ENCODE measurements at regions not wholly inside any gene's neighbourhood (a gene's known extent, or its start where the extent isn't known, plus 50 kb on each side); places are given as distances from the start of the nearest gene placed in this dataset.

GRCh38 chr10:55058800-55059199, 257.8 kb upstream of the PCDH15 start:
- no peak for FAIRE-seq
- no peaks in the 10 kb centered on the region for H3K36me3 ChIP-seq (ENCODE audit: control insufficient read depth in 2 of 4, insufficient read depth in 4 of 4, low read length in 3 of 4)
- H4K5ac ChIP-seq (ENCODE audit: insufficient read length, low read depth, low read length): no peak overlapping the region
- H3K56ac ChIP-seq (replicated peaks; ENCODE audit: insufficient read length, low read depth, low read length): no peak overlapping the region
- no peak for DNase-seq (ENCODE audit: low read depth in 1 of 2, low spot score in 2 of 2)
- ChIA-PET POLR2A (ENCODE audit: partially characterized antibody) (no interaction called here), CTCF (ENCODE audit: partially characterized antibody) (interaction anchor here (0.5 kb wide), 1 partner anchor 73 kb away, joined by 3 read pairs; no protein-coding TSS in a partner anchor)
- 0 out of 2 replicates have a peak overlapping the region, but pooled peaks have one; percentile 78 for H2AFZ ChIP-seq (ENCODE audit: low read length)
- H3K9me3 ChIP-seq (ENCODE audit: insufficient read depth in 2 of 2, low read depth in 1 of 2, low read length in 1 of 2): no peaks in the 10 kb centered on the region
- no peak overlapping the region for H3K23ac ChIP-seq (ENCODE audit: insufficient read length)
- no peak overlapping the region for H3K4ac ChIP-seq (replicated peaks; ENCODE audit: insufficient read length, low read depth, low read length)
- no peaks in the 10 kb centered on the region for H3K27me3 ChIP-seq (replicated peaks in 1 of 4; ENCODE audit: control insufficient read depth in 3 of 4, extremely low read depth in 1 of 4, insufficient read depth in 3 of 4, low read length in 3 of 4)
- H3K18ac ChIP-seq (ENCODE audit: extremely low read depth, low read length): no peak overlapping the region
- H4K20me1 ChIP-seq (replicated peaks in 1 of 2; ENCODE audit: control insufficient read depth in 1 of 2, insufficient read depth in 2 of 2, low read length in 2 of 2): no peaks in the 10 kb centered on the region
- H3K4me2 ChIP-seq (ENCODE audit: insufficient read depth in 1 of 2, low read depth in 2 of 2, low read length in 2 of 2): no peak overlapping the region
- no peak overlapping the region for H2BK15ac ChIP-seq (ENCODE audit: low read length)
- no peak overlapping the region for H3K4me3 ChIP-seq (ENCODE audit: extremely low read depth in 1 of 4, insufficient read depth in 2 of 4, low read depth in 3 of 4, low read length in 4 of 4)
- no peak overlapping the region for H2BK12ac ChIP-seq (ENCODE audit: low read depth, low read length)
- no peak overlapping the region for H3K27ac ChIP-seq (ENCODE audit: low read depth, low read length)
- no peak overlapping the region for H4K91ac ChIP-seq (replicated peaks; ENCODE audit: insufficient read length, low read length)
- H3K23me2 ChIP-seq (ENCODE audit: low read depth, low read length): no peaks in the 10 kb centered on the region
- H2AK5ac ChIP-seq (ENCODE audit: low read depth, low read length): no peak overlapping the region
- H3K4me1 ChIP-seq (replicated peaks in 1 of 4; ENCODE audit: control insufficient read depth in 3 of 4, insufficient read depth in 4 of 4, low read length in 3 of 4): no peaks in the 10 kb centered on the region
- H3K14ac ChIP-seq (ENCODE audit: insufficient read length): no peak overlapping the region
- WGBS, 2 experiments (ENCODE audit: extremely low coverage in 1 of 2, insufficient coverage in 1 of 2, insufficient read length in 1 of 2, insufficient replicate concordance in 2 of 2, low coverage in 1 of 2, low lambda C conversion rate in 2 of 2, missing lambda C conversion rate in 1 of 2): 97% methylated on average over 5 of the region's 5 CpGs; no CpG with 5 or more reads in 1 of the 2 experiments
- no peak for TF ChIP-seq JUND (IDR thresholded peaks at IDR 0.05; ENCODE audit: low read length)
- no peak for TF ChIP-seq KDM1A (IDR thresholded peaks at IDR 0.05; ENCODE audit: borderline replicate concordance, low read length)
- no peak overlapping the region for H3K9ac ChIP-seq (replicated peaks in 1 of 4; ENCODE audit: extremely low read depth in 1 of 4, low read depth in 3 of 4, low read length in 3 of 4)
- no peaks in the 10 kb centered on the region for H3K79me1 ChIP-seq (ENCODE audit: low read depth, low read length)
- no peaks in the 10 kb centered on the region for H3K79me2 ChIP-seq (ENCODE audit: control insufficient read depth in 1 of 2, insufficient read depth in 2 of 2, low read length in 2 of 2)
- H2BK5ac ChIP-seq (ENCODE audit: low read depth, low read length): no peak overlapping the region
- no peak overlapping the region for H2BK20ac ChIP-seq (ENCODE audit: low read length)
- no peak overlapping the region for H4K8ac ChIP-seq (ENCODE audit: extremely low read depth, insufficient read depth, low read length)
- H2BK120ac ChIP-seq (replicated peaks; ENCODE audit: low read depth, low read length): no peak overlapping the region

Data from H1 (cell line).